ENCODE measurements at regions not wholly inside any gene's neighbourhood (a gene's known extent, or its start where the extent isn't known, plus 50 kb on each side); places are given as distances from the start of the nearest gene placed in this dataset.
A peak's percentile ranks its signal among the peaks of the same experiment; 100 is the strongest.
"Not testable (repeated sequence)": the region's sequence is repeated elsewhere in the genome, so short reads cannot be mapped to it uniquely, and the experiment has no call there.

DNA sequence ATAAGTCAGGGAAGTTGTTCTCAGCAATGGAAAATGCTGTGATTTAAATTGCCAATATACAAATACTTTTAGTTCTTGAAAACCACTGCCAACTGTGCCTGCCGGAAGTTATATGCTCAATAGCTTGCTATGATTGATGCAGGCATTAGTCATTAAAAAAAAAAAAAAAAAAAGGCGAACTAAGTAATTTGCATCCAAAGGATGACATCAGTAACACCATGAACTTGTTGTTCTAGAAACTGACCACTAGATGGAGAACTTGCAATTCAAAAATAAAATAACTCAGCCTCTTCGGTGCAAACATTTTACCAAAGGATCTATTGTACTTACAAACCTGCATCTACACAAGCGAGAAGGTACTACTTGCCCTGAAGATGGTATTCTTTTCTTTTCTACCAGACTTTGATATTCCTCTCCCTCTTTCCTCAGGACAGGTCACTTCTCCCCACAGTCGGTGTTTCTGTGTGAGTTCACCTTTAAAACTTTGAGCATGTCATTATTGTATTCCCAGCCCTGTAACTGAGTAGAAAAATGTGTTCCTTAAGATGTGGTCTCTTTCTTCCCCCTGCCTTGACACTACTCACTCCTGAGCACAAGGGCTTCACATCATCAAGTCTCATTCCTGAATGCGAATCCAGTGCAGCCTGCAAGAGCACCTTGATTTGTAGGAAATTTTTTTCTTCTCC lies 115.0 kb upstream of the VEPH1 start:
- DNase-seq = peak in 2 of 5 experiments; percentile 5 to 59

GRCh38 chr3:157614896-157615295 lies 111.7 kb upstream of the VEPH1 start:
- DNase-seq = no peak

DNA sequence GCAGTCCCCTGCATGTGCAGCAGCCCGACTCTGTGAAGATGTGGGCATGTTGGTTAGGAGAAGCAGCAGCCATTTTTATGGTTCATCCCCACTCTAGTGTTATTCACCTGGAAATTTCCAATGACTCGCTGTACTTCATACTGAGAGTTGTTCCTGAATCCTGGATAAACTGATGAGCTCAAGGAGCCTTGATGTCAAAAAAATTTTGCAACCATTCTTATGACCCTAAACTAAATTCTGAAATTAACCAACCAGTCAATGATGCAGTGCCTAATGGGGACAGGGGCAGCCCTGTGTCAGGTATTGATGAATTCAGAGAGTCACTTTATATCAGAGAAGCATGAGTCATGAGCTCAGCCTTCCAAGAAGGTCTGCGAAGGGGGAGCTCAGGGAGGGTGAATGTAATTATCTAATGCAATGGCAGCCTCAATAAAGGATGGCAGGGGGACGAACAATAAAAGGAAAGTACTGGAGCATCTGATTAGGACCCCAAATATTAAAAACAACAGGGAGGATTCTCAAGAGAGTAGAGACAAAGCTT lies 108.4 kb upstream of the VEPH1 start:
- no peak for DNase-seq

DNA sequence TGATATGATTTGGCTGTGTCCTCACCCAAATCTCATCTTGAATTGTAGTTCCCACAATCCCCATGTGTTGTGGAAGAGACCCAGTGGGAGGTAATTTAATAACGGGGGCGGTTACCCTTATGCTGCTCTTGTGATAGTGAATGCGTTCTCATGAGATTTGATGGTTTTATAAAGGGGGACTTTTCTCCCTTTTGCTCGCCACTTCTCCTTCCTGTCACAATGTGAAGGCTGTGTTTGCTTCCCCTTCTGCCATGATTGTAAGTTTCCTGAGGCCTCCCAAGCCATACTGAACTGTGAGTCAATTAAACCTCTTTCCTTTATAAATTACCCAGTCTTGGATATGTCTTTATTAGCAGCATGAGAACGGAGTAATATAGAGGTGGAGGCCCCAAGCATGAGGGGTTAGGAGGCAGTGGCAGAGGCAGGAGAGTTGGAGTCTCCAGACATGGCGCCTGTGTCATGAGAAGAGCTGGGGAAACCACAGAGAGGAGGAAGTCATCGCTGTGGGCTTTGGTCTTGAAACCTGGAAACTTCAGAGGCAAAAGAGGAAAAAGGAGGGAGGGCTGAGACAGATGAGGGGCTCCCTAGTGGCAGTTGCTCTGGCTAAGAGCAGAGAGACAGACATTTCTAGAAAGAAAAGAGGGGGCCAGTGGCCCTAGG lies 107.8 kb upstream of the VEPH1 start:
- DNase-seq = no peak

- no peak for DNase-seq
These were observed 104.7 kb upstream of the VEPH1 start for GRCh38 chr3:157607826-157608405.

DNA sequence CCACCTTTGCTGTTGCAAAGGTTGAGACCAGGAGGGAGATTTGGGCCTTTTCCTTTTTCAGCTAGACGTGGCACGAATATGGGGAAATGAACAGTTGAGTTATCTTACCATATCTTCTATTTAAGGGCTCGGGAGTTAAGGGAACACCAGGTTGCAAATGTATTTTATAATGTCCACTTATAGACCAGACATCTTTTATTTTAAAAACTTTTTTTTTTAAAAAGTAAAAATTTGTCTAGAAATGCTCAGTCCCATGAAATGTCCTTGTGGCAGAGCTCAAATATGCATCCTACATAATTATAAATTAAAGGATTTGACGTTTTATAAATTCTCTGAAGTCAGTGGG lies 103.6 kb upstream of the VEPH1 start:
- no peak for DNase-seq

- peak; percentile 10 to 52 (median 13) for DNase-seq
These were observed 103.0 kb upstream of the VEPH1 start for GRCh38 chr3:157606011-157606851.

GRCh38 chr3:157605356-157605755 lies 102.1 kb upstream of the VEPH1 start:
- DNase-seq = no peak

DNA sequence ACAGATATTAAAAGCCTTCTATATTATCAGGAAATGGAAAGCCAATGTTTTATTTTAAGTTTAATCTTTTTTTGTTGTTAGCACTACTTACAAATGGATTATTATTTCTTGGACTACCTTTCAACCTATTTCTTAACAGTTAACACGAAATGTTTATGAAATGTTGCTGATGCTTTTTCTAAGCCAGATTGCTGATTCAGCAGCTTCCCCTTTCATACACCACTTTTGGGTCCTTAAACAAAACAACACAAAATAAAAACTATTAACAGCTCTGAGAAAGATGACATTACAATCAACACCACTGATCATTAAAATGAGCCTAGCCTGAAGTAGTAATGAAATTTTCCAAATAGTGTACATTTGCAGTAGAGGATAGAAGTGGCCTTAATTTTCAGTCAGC lies 99.2 kb upstream of the VEPH1 start:
- no peak for DNase-seq

GRCh38 chr3:157595259-157595658 lies 92.0 kb upstream of the VEPH1 start:
- DNase-seq = no peak

- DNase-seq = no peak
These were observed 91.2 kb upstream of the VEPH1 start for GRCh38 chr3:157594413-157594812.

DNA sequence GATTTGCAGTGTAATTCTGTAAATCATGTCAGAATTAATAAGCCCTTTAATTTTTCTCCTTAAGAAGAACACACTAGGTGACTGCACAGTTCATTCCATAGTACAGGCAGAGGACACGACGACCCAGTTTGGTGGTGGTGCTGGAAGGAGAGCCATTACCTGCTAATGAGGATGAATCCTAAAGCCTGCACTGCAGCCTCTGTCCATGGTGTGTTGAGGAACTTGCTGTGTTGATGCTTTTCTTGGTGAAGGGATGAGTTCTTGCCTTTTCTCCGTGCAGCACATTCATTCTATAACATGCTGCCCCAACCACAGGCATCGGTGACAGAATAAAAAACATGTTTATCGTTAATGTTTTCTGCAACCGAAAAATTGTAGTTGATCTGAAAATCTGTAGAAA lies 89.6 kb upstream of the VEPH1 start:
- DNase-seq = no peak

DNA sequence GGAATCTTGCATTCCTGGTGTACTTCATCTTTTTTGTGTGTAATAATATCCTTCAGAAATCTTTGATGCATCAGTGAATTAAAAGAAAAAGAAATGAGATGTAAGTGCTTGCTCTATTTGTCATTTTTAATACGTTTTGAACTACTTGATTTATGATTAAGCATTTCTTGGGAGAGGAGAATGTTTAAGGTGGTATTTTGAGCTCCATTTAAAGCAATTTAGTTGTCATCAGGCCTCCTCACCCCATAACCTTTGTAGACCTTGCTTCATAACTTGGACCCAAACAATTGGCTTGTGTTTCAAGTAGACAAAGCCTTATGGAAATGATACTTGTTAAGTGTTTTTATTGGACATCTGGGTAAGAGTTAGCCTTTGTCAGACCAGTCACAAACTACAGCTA lies 87.1 kb upstream of the VEPH1 start:
- no peak for DNase-seq

DNA sequence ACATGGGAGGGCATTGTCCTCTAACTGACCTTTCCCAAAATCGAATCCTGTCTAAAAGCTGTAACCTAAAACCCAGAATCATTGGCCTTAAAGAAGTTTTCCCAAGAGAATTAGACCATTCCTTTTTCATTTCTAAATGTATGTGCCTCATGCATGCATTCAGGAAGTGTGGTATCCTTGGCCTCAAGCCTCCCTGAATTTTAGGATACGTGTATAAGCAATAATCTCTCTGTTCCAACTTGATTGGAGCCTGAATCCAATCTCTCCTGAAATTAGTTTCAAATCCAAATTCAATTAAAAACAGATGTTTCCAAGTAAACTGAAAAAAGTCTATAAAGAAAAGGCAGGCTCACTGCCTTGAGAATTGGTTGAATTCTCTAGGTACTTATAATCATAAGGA lies 86.0 kb upstream of the VEPH1 start:
- DNase-seq = no peak

DNA sequence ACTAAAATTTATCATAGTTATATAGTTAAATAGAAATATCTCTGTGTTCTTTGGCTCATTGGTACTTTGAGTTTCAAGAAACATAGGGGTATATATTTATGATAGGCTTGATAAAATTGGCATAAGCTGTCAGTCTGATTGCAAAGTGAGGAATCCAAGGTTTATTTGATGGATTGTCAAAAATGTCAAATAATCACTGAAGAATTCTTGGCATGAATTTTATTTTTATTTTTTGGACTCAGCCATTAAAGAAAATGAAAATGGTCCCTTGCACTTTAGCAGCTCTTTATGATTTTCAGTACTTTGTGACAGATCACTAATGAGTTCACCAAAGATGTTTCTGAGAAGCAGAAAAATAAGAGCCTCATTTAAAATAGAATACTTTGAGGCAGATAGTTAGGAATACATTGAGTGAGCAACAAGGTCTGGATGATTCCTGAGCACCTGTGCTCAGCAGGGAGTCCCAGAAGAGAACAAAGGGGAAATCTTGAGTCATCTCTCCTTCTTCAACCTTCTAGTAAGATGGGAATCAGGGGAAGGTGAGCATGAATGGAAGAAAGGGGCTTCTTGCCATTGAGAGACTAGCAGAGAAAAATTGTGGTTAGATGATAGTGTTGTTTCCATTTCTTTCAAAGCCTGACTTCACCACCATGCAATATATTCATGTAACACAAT lies 85.3 kb upstream of the VEPH1 start:
- no peak for DNase-seq

DNA sequence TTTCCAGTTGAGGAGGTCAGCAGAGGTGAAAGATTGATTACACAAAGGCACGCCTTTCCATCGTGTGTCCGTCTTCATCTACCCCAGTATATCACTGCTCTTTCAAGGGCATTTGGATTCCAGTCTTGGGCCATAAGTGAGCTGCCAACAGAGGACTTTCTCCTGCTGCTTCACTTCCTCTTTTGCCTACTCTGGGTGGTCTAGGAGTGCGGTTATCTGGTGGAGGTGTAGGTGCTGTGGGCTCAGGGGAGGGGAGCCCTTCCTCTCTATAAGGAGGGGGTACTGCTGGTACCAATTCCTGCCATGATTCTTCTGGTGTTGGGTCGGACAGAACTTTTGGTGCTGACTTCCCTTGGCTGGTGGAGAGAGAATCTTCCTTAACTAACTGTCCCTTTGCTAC lies 83.1 kb upstream of the VEPH1 start:
- no peak for DNase-seq

DNA sequence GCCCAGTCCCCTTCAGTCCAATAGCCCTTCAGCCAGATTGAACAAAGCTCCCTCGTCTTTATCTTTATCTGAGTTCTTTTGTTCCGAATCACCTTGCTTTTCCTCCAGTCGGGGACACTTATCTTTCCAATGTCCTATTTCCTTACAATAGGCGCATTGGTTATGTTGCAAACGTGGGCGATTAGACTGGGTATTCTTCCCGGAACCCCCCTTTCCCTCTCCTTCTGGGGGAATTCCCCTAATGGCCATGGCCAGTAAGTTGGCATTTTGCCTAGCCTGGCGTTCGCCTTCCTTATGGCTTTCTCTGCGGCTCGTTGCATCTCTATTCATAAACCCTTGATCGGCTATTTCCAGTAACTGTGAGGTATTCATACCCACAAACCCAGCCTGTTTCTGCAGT lies 82.2 kb upstream of the VEPH1 start:
- no peak for DNase-seq

DNA sequence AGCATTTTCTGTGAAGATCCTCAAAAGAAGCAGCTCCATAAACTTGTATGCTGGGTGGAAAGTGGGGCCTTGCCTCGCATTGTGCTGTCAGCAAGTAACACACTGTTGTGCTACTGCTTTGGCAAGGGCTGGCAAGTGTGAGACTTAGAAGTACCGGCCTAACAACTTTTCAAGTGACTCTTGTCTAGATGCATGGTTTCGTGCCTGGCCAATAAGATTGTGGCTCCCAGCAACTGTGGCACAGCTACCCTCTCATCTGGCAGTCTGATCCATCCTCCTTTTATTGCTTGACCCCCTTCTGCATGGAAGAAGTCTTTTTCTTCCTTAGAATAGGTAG lies 79.4 kb upstream of the VEPH1 start:
- DNase-seq = no peak

DNA sequence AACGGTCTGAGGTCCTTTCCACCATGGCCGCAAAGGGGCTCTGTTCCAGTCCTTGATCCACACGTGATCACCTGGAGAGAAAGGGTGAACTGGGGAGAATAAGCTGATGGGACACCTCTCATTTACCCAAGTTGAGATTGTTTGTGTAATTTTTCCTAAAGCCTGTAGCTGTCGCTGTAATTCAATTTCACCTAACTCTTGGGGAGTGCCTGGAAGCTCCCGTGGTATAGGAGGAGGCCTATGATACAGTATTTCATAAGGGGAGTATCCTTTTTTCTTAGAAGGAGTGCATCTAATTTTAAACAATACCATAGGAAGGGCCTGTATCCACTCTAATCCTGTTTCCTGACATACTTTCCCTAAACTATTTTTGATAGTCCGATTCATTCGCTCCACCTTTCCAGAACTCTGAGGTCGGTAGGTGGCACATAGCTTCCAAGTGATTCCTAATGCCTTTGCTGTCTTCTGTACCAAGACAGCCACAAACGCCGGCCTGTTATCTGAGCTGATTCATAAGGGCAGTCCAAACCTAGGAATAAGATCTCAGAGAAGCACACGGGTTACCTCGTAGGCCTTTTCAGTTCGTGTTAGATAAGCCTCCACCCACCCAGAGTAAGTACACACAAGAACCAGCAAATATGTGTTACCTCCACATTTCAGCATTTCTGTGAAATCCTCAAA lies 78.9 kb upstream of the VEPH1 start:
- not testable (repeated sequence) for DNase-seq

GRCh38 chr3:157581371-157581770 lies 78.2 kb upstream of the VEPH1 start:
- DNase-seq = no peak

GRCh38 chr3:157578181-157578580 lies 75.0 kb upstream of the VEPH1 start:
- DNase-seq = no peak

DNA sequence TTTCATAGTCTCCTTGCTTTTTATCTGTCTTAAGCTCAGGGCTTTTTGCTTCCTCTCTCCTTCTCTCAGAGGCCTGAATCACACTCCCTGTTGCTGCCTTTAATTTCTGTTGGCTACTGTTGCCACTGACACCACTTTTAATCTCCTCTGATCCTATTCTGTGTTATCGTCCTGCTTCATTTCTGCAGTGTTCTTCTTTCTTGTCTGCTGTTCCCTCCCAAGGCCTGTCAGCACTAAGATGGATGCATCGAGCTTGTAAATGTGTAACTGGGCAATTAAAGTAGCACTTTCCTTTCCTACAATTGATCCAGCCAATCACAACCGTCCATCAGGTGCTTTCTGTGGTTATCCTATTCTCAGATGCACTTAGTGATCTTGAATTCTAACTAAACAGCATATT lies 71.3 kb upstream of the VEPH1 start:
- DNase-seq = no peak

All from T-helper 2 cell (primary cell).